Loucy (cell line): ENCODE measurements at regions not wholly inside any gene's neighbourhood (a gene's known extent, or its start where the extent isn't known, plus 50 kb on each side); places are given as distances from the start of the nearest gene placed in this dataset.

Experiments used
- H2AFZ ChIP-seq: fragments of 200-600 bp; sonication (generic); 2 replicates; pipeline ENCODE4 v1.6.0; 2016; ENCODE audit warnings: antibody characterized with exemption, mild to moderate bottlenecking, low read length, moderate library complexity
- H3F3A ChIP-seq: fragments of 200-600 bp; 2 replicates; pipeline ENCODE4 v1.6.0; 2016; ENCODE audit warnings: antibody characterized with exemption, low read depth, mild to moderate bottlenecking
- H3K27me3 ChIP-seq: fragments of 200-600 bp; sonication (generic); 2 replicates; pipeline ENCODE4 v1.6.1; 2014; ENCODE audit warnings: low read length, mild to moderate bottlenecking; ENCODE audit not compliant: insufficient read depth, poor library complexity, severe bottlenecking
- H3K36me3 ChIP-seq: fragments of 200-600 bp; sonication (generic); 2 replicates; pipeline ENCODE4 v1.6.1; 2016; ENCODE audit warnings: low read length; ENCODE audit not compliant: insufficient read depth
- H3K4me1 ChIP-seq: fragments of 200-600 bp; sonication (generic); 2 replicates; pipeline ENCODE4 v1.5.1; 2014; ENCODE audit warnings: low read length, mild to moderate bottlenecking; ENCODE audit not compliant: insufficient read depth, poor library complexity, severe bottlenecking
- H3K4me2 ChIP-seq: fragments of 200-600 bp; sonication (generic); 2 replicates; pipeline ENCODE4 v1.6.0; 2014; ENCODE audit warnings: antibody characterized with exemption, low read length, low read depth, mild to moderate bottlenecking; ENCODE audit not compliant: poor library complexity, severe bottlenecking
- H3K4me3 ChIP-seq: fragments of 200-600 bp; sonication (generic); 2 replicates; pipeline ENCODE4 v1.5.1; 2014; ENCODE audit warnings: low read length, mild to moderate bottlenecking, mixed read lengths; ENCODE audit not compliant: poor library complexity, severe bottlenecking
- H3K79me2 ChIP-seq: fragments of 200-600 bp; sonication (generic); 2 replicates; pipeline ENCODE4 v1.6.1; 2014; ENCODE audit warnings: low read length; ENCODE audit not compliant: insufficient read depth
- H3K9ac ChIP-seq: fragments of 200-600 bp; sonication (generic); 2 replicates; pipeline ENCODE4 v1.6.0; 2014; ENCODE audit warnings: mild to moderate bottlenecking, low read depth, low read length, moderate library complexity; ENCODE audit not compliant: poor library complexity, severe bottlenecking
- H3K9me2 ChIP-seq: fragments of 200-600 bp; sonication (generic); replicated peaks from 2 replicates; pipeline ENCODE4 v1.6.1; 2016; ENCODE audit warnings: low read depth, low read length, mixed read lengths
- H3K9me3 ChIP-seq: fragments of 200-600 bp; sonication (generic); 2 replicates; pipeline ENCODE4 v1.6.1; 2014; ENCODE audit warnings: mild to moderate bottlenecking, antibody characterized with exemption, low read length, low read depth; ENCODE audit not compliant: insufficient read depth
- H4K20me1 ChIP-seq: fragments of 200-600 bp; sonication (generic); 2 replicates; pipeline ENCODE4 v1.6.0; 2014; ENCODE audit warnings: antibody characterized with exemption, low read length, mild to moderate bottlenecking; ENCODE audit not compliant: insufficient read depth, poor library complexity, severe bottlenecking
- EZH2phosphoT487 ChIP-seq: fragments of 200-600 bp; IDR thresholded peaks from 2 replicates; pipeline ENCODE4 v1.6.1; 2018; ENCODE audit warnings: antibody characterized with exemption, mild to moderate bottlenecking, moderate library complexity, borderline replicate concordance
- TF ChIP-seq, protein P1 (sequence below): fragments of 200-600 bp; sonication (generic); conservative IDR thresholded peaks from 2 replicates; pipeline ENCODE4 v1.5.1; 2014; ENCODE audit warnings: mild to moderate bottlenecking, antibody characterized with exemption, low read length

- Histone ChIP-seq H3K4me3 (no peak overlapping the region), H3K36me3 (no peaks in the 10 kb centered on the region), H3K9me3 (0 out of 2 replicates have a peak, but pooled peaks cover 2% of the 10 kb centered on the region), H3K9me2 (no peaks in the 10 kb centered on the region), H3K79me2 (no peaks in the 10 kb centered on the region), H3K4me2 (no peak overlapping the region), H4K20me1 (no peaks in the 10 kb centered on the region), H3K27me3 (no peaks in the 10 kb centered on the region), H3K9ac (no peak overlapping the region), H2AFZ (no peak overlapping the region), H3K4me1 (no peaks in the 10 kb centered on the region), H3F3A (no peaks in the 10 kb centered on the region)
- TF ChIP-seq EZH2phosphoT487: no peak
- TF ChIP-seq, protein P1, sequence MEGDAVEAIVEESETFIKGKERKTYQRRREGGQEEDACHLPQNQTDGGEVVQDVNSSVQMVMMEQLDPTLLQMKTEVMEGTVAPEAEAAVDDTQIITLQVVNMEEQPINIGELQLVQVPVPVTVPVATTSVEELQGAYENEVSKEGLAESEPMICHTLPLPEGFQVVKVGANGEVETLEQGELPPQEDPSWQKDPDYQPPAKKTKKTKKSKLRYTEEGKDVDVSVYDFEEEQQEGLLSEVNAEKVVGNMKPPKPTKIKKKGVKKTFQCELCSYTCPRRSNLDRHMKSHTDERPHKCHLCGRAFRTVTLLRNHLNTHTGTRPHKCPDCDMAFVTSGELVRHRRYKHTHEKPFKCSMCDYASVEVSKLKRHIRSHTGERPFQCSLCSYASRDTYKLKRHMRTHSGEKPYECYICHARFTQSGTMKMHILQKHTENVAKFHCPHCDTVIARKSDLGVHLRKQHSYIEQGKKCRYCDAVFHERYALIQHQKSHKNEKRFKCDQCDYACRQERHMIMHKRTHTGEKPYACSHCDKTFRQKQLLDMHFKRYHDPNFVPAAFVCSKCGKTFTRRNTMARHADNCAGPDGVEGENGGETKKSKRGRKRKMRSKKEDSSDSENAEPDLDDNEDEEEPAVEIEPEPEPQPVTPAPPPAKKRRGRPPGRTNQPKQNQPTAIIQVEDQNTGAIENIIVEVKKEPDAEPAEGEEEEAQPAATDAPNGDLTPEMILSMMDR: no peak
These were observed 804.6 kb upstream of the RAG2 start for GRCh38 chr11:37402663-37403062.

DNA sequence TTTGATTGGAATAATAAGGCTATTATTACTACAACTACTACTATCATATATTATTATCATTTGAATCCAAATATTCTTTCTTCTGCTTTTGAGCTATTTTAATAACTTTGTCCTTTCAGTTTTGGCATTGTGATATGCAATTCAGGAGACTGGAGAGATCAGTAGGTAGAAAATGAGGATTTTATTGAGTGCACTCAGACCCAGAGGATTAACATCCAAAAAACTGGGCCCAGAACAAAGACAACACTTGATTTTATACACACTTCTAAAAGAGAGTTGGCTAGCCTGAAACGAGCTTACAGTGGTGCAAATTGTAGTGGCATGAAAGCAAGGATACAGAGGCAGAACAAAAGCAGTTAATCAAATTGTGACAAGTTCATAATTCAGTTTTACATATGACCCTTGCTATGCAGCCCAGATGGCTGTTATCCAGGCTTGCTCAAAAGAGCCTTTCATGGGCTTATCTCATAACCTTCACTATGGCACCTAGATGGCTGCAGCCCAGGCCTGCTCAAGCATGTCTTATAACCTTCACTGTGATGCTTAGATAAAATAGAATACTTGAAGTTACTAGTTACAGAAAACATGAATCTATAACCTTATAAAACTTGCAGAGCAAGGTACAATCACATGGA, 796.3 kb upstream of the RAG2 start:
- TF ChIP-seq EZH2phosphoT487: no peak
- TF ChIP-seq, protein P1: no peak
- no peaks in the 10 kb centered on the region for H3F3A ChIP-seq
- no peaks in the 10 kb centered on the region for H3K27me3 ChIP-seq
- no peak overlapping the region for H2AFZ ChIP-seq
- no peak overlapping the region for H3K9ac ChIP-seq
- peaks cover 11% of the 10 kb centered on the region; the same call in 1 of the 2 replicates for H3K9me3 ChIP-seq
- no peaks in the 10 kb centered on the region for H3K36me3 ChIP-seq
- H3K79me2 ChIP-seq: no peaks in the 10 kb centered on the region
- no peaks in the 10 kb centered on the region for H3K9me2 ChIP-seq
- no peaks in the 10 kb centered on the region for H3K4me1 ChIP-seq
- no peaks in the 10 kb centered on the region for H4K20me1 ChIP-seq
- H3K4me2 ChIP-seq: no peak overlapping the region
- no peak overlapping the region for H3K4me3 ChIP-seq

- H4K20me1 ChIP-seq: no peaks in the 10 kb centered on the region
- H3K36me3 ChIP-seq: no peaks in the 10 kb centered on the region
- no peak overlapping the region for H3K4me2 ChIP-seq
- H3F3A ChIP-seq: no peaks in the 10 kb centered on the region
- no peak overlapping the region for H3K4me3 ChIP-seq
- no peak for TF ChIP-seq EZH2phosphoT487
- H2AFZ ChIP-seq: no peak overlapping the region
- no peaks in the 10 kb centered on the region for H3K4me1 ChIP-seq
- H3K79me2 ChIP-seq: no peaks in the 10 kb centered on the region
- peaks cover 8% of the 10 kb centered on the region; the same call in 1 of the 2 replicates for H3K9me3 ChIP-seq
- H3K27me3 ChIP-seq: no peaks in the 10 kb centered on the region
- no peak overlapping the region for H3K9ac ChIP-seq
- H3K9me2 ChIP-seq: no peaks in the 10 kb centered on the region
These were observed 793.6 kb upstream of the RAG2 start for GRCh38 chr11:37391615-37392014.

DNA sequence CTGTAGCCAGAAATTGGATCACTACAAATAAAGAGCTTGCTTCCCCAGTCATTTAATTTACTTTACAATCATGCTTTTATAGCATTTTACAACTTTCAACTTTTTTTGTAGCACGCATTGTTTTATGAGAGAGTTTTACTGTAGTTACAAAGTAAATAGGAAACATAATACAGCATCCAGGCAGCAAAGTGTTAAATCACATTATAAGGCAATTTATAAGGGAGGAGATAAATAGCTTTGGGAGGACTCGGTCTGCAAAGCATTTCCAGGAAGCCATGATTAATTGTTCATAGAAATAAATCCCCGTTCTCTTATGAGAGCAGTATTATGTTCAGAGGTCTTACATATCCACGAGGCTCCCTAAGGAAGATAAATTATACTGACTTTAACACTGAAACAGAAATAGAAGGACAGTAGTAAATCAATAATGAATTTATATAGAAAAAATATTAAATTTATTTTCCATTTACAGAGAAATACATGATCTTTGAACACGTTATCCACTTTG, 792.6 kb upstream of the RAG2 start:
- Histone ChIP-seq H3K9ac (no peak overlapping the region), H3K79me2 (no peaks in the 10 kb centered on the region), H3F3A (no peaks in the 10 kb centered on the region), H2AFZ (no peak overlapping the region), H3K9me2 (no peaks in the 10 kb centered on the region), H4K20me1 (no peaks in the 10 kb centered on the region), H3K9me3 (peaks cover 8% of the 10 kb centered on the region; the same call in 1 of the 2 replicates), H3K4me2 (no peak overlapping the region), H3K27me3 (no peaks in the 10 kb centered on the region), H3K4me1 (no peaks in the 10 kb centered on the region), H3K36me3 (no peaks in the 10 kb centered on the region), H3K4me3 (no peak overlapping the region)
- TF ChIP-seq EZH2phosphoT487: no peak
- TF ChIP-seq, protein P1: no peak
